ENCODE measurements at regions not wholly inside any gene's neighbourhood (a gene's known extent, or its start where the extent isn't known, plus 50 kb on each side); places are given as distances from the start of the nearest gene placed in this dataset.
"Not testable (repeated sequence)": the region's sequence is repeated elsewhere in the genome, so short reads cannot be mapped to it uniquely, and the experiment has no call there.

DNA sequence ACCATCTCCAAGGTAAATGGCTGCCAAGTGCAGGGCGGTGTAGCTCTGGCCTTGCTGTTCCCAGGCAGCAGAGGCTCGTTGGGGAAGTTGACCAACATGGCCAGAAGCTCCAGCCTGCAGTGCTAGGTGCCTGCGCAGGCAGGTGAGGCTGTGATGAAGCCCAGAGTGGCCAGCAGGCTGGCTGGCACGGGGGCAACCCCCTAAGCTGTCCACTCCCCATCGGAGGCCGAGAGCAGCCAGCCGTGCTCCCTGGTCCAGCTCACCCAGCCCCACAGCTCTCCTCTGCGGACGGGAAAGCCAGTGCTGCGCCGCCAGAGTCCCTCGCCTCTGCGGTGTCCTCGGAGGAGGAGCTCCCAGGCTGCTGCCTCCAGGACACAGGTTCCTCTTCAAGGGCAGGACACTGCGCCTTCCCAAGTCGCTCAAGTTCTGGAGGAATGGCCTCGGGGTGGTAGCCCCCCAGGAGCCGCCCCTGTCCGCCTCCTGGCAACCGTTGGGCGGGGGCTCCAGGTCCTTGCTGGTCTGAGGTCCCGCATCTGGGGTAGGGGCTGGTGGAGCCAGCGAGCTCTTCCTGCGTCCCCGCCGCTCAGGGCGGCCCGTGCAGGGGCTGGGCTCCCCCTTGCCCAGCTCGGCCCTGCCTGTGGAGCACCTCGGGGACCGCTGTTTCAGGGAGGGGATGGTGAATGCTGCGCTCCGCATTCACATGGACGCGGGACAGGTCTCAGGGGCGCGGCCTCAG is 1438.1 kb upstream of the TPTE start:
- TF ChIP-seq, protein P1, sequence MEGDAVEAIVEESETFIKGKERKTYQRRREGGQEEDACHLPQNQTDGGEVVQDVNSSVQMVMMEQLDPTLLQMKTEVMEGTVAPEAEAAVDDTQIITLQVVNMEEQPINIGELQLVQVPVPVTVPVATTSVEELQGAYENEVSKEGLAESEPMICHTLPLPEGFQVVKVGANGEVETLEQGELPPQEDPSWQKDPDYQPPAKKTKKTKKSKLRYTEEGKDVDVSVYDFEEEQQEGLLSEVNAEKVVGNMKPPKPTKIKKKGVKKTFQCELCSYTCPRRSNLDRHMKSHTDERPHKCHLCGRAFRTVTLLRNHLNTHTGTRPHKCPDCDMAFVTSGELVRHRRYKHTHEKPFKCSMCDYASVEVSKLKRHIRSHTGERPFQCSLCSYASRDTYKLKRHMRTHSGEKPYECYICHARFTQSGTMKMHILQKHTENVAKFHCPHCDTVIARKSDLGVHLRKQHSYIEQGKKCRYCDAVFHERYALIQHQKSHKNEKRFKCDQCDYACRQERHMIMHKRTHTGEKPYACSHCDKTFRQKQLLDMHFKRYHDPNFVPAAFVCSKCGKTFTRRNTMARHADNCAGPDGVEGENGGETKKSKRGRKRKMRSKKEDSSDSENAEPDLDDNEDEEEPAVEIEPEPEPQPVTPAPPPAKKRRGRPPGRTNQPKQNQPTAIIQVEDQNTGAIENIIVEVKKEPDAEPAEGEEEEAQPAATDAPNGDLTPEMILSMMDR (IDR thresholded peaks at IDR 0.05; ENCODE audit: low read depth, low read length, missing input control), result not testable (repeated sequence)
- not testable (repeated sequence) for TF ChIP-seq JUND (IDR thresholded peaks at IDR 0.05); YY1 (IDR thresholded peaks at IDR 0.05); RAD21 (IDR thresholded peaks at IDR 0.05); TAF1 (conservative IDR thresholded peaks at IDR 0.05); HNF4A (conservative IDR thresholded peaks at IDR 0.05); SP1 (IDR thresholded peaks at IDR 0.05)
- TF ChIP-seq, protein P2, sequence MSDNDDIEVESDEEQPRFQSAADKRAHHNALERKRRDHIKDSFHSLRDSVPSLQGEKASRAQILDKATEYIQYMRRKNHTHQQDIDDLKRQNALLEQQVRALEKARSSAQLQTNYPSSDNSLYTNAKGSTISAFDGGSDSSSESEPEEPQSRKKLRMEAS (IDR thresholded peaks at IDR 0.05), result not testable (repeated sequence)
- TF ChIP-seq, protein P3, sequence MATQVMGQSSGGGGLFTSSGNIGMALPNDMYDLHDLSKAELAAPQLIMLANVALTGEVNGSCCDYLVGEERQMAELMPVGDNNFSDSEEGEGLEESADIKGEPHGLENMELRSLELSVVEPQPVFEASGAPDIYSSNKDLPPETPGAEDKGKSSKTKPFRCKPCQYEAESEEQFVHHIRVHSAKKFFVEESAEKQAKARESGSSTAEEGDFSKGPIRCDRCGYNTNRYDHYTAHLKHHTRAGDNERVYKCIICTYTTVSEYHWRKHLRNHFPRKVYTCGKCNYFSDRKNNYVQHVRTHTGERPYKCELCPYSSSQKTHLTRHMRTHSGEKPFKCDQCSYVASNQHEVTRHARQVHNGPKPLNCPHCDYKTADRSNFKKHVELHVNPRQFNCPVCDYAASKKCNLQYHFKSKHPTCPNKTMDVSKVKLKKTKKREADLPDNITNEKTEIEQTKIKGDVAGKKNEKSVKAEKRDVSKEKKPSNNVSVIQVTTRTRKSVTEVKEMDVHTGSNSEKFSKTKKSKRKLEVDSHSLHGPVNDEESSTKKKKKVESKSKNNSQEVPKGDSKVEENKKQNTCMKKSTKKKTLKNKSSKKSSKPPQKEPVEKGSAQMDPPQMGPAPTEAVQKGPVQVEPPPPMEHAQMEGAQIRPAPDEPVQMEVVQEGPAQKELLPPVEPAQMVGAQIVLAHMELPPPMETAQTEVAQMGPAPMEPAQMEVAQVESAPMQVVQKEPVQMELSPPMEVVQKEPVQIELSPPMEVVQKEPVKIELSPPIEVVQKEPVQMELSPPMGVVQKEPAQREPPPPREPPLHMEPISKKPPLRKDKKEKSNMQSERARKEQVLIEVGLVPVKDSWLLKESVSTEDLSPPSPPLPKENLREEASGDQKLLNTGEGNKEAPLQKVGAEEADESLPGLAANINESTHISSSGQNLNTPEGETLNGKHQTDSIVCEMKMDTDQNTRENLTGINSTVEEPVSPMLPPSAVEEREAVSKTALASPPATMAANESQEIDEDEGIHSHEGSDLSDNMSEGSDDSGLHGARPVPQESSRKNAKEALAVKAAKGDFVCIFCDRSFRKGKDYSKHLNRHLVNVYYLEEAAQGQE (IDR thresholded peaks at IDR 0.05), result not testable (repeated sequence)
- TF ChIP-seq, protein P4, sequence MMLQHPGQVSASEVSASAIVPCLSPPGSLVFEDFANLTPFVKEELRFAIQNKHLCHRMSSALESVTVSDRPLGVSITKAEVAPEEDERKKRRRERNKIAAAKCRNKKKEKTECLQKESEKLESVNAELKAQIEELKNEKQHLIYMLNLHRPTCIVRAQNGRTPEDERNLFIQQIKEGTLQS (IDR thresholded peaks at IDR 0.05), result not testable (repeated sequence)
